ENCODE measurements at regions not wholly inside any gene's neighbourhood (a gene's known extent, or its start where the extent isn't known, plus 50 kb on each side); places are given as distances from the start of the nearest gene placed in this dataset.

- Histone ChIP-seq H3K27me3 (ENCODE audit: control insufficient read depth, insufficient read depth, low read length) (no peaks in the 10 kb centered on the region), H3K4me3 (ENCODE audit: low read depth, low read length) (no peak overlapping the region), H3K27ac (ENCODE audit: low read depth, low read length) (no peak overlapping the region), H3K9me3 (ENCODE audit: control insufficient read depth, insufficient read depth, low read length) (no peaks in the 10 kb centered on the region)
- TF ChIP-seq CTCF (IDR thresholded peaks at IDR 0.05; ENCODE audit: low read depth, low read length) = no peak
- DNase-seq (ENCODE audit: low read depth, low spot score) = no peak
- POLR2A ChIA-PET = no interaction called here
- CTCF ChIA-PET = no interaction called here
These were observed 194.6 kb downstream of the CDH26 start for GRCh38 chr20:60152792-60153191.

- Histone ChIP-seq H3K9me3 (ENCODE audit: control insufficient read depth, insufficient read depth, low read length) (no peaks in the 10 kb centered on the region), H3K4me3 (ENCODE audit: low read depth, low read length) (no peak overlapping the region), H3K27ac (ENCODE audit: low read depth, low read length) (no peak overlapping the region), H3K27me3 (ENCODE audit: control insufficient read depth, insufficient read depth, low read length) (no peaks in the 10 kb centered on the region)
- POLR2A ChIA-PET = no interaction called here
- TF ChIP-seq CTCF (IDR thresholded peaks at IDR 0.05; ENCODE audit: low read depth, low read length) = no peak
- no peak for DNase-seq (ENCODE audit: low read depth, low spot score)
- CTCF ChIA-PET = no interaction called here
These were observed 202.4 kb downstream of the CDH26 start for GRCh38 chr20:60160451-60161145.

- no peak overlapping the region for H3K4me3 ChIP-seq (ENCODE audit: low read depth, low read length)
- H3K27ac ChIP-seq (ENCODE audit: low read depth, low read length) = no peak overlapping the region
- POLR2A ChIA-PET = interaction anchor here (0.6 kb wide), 1 partner anchor 101 kb away, joined by 5 read pairs; no protein-coding TSS in a partner anchor
- H3K27me3 ChIP-seq (ENCODE audit: control insufficient read depth, insufficient read depth, low read length) = no peaks in the 10 kb centered on the region
- H3K9me3 ChIP-seq (ENCODE audit: control insufficient read depth, insufficient read depth, low read length) = no peaks in the 10 kb centered on the region
- CTCF ChIA-PET = no interaction called here
- no peak for TF ChIP-seq CTCF (IDR thresholded peaks at IDR 0.05; ENCODE audit: low read depth, low read length)
- DNase-seq (ENCODE audit: low read depth, low spot score) = no peak
These were observed 209.6 kb downstream of the CDH26 start for GRCh38 chr20:60167812-60168211.

GRCh38 chr20:60168963-60169362 lies 210.7 kb downstream of the CDH26 start:
- Histone ChIP-seq H3K9me3 (ENCODE audit: control insufficient read depth, insufficient read depth, low read length) (no peaks in the 10 kb centered on the region), H3K4me3 (ENCODE audit: low read depth, low read length) (no peak overlapping the region), H3K27ac (ENCODE audit: low read depth, low read length) (no peak overlapping the region), H3K27me3 (ENCODE audit: control insufficient read depth, insufficient read depth, low read length) (no peaks in the 10 kb centered on the region)
- no peak for DNase-seq (ENCODE audit: low read depth, low spot score)
- CTCF ChIA-PET = no interaction called here
- POLR2A ChIA-PET = no interaction called here
- no peak for TF ChIP-seq CTCF (IDR thresholded peaks at IDR 0.05; ENCODE audit: low read depth, low read length)

GRCh38 chr20:60170116-60170515 lies 211.9 kb downstream of the CDH26 start:
- H3K27me3 ChIP-seq (ENCODE audit: control insufficient read depth, insufficient read depth, low read length) = no peaks in the 10 kb centered on the region
- CTCF ChIA-PET = no interaction called here
- no peak overlapping the region for H3K4me3 ChIP-seq (ENCODE audit: low read depth, low read length)
- no peaks in the 10 kb centered on the region for H3K9me3 ChIP-seq (ENCODE audit: control insufficient read depth, insufficient read depth, low read length)
- POLR2A ChIA-PET = no interaction called here
- no peak overlapping the region for H3K27ac ChIP-seq (ENCODE audit: low read depth, low read length)
- no peak for DNase-seq (ENCODE audit: low read depth, low spot score)
- no peak for TF ChIP-seq CTCF (IDR thresholded peaks at IDR 0.05; ENCODE audit: low read depth, low read length)

Data from AG04450 (cell line).